SW 1271 (cell line): ENCODE measurements at regions not wholly inside any gene's neighbourhood (a gene's known extent, or its start where the extent isn't known, plus 50 kb on each side); places are given as distances from the start of the nearest gene placed in this dataset.
A peak's percentile ranks its signal among the peaks of the same experiment; 100 is the strongest.
"Not testable (repeated sequence)": the region's sequence is repeated elsewhere in the genome, so short reads cannot be mapped to it uniquely, and the experiment has no call there.

ENCODE experiments used
- DNase-seq, 2 experiments: peaks; one replicate each; lab custom pipeline; 2025; lab: John Stamatoyannopoulos, UW

DNA sequence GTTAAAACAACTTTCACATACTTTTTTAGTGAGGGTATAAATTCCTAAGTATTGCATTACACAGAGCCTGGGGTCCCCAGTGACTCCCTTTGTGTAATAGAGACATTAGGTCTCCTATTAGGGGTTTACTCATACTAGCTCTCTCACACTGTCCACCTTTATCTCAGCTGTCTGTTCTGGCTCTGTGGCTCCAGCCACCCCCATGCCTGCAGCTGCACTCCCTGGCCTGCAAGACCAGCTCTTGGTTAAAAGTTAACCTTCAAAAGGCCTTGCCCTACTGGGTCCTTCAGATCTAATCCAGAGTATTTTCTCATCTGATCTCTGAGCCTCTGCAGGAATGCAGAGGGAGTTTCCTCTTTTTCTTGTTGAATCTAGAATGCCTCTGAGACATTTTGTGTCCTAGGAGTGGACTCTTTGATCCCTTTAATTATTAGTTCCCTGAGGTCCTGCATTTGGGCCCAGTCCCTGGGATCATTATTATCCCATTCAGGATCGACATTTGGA lies 280.9 kb downstream of the PYDC2 start:
- DNase-seq = not testable (repeated sequence)

DNA sequence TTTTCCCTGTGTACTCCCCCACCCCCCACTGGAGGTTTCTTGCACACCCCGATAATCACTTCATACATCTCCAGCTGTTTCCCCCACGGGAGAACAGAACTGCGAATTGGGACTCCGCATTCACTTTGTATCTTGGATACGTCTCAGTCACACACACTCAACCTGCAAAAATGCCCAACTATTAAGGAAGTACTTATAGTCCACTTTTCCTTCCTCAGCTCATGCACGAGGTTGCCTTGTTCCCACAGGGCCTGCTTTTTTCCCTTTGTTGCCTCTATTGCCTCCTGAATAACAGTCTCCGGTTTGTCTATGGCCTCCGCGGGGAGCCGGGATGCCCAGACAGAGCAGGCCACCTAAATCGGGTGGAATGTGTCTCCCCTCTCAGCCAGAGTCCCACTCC lies 282.3 kb downstream of the PYDC2 start:
- no peak for DNase-seq

DNA sequence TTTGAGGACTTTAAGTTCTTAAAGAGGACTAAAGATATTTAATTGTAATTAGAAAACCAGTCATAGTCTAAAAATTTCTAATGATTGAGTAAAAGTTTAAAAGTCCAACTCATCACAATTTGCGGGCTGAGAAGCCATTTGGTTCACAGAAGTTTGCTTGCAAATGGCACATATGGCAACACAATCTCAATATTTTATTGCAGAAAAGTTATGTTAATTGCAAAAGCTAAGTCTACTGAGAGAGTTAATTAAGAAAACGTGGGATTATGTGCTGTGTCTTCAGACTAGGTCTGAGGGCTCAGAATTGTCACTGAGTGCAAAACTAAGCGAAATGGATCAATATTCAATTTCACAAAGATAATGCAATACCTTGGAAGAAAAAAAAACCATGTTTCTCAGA lies 289.7 kb downstream of the PYDC2 start:
- no peak for DNase-seq

DNA sequence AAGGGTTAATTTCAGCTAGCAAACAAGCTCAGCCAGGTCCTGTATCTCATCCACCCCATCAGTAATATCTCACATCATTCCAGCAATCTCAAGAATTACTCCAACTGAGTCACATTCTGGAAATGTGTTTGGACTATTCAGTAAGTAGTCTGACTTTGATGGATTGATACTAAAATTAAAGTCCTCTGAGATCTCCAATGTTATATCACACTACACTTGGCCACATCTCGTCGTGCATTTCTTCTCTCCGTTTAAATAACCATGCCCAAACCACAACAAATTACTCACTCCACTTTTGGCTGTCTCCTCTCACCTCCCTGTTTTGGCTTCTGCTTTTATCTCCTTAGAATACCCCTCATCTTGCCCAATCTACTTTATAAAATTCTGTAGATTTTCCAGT lies 292.2 kb downstream of the PYDC2 start:
- no peak for DNase-seq

DNA sequence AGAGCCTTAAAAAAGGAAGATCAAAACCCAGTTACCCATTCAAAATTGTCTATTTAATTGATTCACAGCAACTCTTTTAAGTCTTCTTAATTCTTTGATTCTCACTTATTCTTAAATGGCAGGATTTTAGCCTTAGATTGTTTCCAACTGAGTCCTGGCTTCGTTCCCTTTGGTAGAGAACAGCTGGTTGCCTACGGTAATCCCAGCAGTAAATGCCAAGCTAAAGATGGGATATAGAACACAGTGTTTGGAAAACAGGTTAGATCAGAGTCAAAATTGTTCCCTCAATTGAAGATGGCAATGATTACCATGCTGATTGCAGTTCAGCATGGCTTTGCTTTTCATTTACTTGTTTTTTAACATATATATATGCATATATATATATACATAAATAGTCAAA lies 300.9 kb downstream of the PYDC2 start:
- no peak for DNase-seq

DNA sequence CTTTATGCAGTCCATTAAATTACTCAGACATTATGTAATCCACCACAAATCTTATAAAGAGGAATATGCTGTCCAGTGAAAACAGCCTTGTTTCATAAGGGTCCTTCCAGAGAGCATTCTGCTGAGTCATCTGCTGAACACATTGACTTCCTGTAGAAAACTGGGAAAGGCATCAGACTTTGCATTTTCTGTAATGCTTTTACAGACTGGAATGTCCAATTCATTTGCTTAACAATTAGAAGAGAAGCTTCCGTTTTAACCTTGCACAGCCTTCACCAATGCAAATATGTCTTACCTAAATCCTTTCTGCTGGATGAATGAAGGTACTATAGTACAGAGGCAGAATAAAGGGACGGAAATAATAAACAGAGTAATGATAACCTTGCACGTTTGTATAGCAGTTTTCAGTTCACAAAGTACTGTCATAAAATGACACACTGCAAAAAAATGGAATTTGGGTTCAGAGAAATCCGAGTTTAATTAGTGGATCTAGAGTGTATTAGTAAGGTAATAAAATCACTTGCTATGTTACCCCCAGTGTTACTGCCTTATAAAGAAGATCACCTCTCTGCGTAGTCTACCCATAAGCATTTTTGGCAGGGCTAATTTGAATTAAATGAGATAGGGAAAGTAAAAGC lies 301.5 kb downstream of the PYDC2 start:
- peak; percentile 8 to 69 for DNase-seq

DNA sequence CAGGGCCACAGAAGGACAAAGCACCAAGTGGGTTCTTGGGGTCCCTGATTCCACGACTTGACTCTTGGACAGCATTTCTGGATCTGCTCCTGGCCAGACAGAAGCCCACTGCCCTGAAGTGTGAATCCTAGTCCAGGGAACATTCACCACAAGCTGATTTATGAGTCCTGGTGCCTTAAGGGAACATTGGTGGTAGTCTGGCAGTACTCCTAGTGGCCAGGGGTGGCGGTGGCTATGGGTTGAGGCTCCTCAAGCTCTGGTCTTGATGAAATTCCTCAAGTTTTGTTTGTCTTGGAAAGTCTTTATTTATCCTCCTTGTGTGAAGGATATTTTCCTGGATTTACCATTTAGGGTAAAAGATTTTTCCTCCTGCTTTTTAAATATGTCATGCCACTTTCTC lies 307.5 kb downstream of the PYDC2 start:
- DNase-seq = no peak

DNA sequence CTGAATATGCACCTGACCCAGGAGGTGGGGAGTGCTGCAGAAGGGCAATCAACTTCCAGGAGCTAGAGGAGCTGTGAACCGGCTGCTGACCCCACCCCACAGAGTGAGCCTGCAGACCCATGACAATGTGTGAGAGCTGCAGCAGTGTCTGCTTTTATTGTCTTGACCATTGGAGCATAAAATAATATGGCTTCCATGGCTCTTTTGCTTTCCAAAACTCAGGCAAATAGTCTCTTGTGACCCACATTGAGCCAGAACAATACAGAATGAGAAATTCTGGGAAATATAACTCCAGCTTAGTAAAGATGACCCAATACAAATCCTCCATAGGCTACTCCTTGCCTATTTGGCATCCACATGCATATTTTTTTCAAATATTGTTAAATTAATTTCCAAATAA lies 309.6 kb downstream of the PYDC2 start:
- DNase-seq = no peak

DNA sequence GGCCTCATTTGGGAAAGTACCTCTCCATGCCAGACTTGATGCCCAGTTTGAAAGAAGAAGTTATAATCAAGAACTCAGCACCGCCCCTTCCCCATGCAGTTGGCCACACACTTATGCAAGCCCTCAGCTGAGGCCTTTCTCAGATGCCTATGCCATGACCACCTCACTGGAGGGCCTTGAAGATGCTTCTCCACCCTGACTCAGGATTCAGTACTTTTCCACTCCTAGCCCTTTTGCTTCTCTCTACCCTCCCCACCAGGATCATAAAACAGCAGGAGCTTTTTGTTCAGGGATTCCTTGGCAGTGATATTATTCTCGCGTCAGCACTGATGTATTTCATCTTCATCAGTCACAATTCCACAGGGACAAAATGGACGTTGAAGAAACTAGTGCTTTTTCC lies 313.5 kb downstream of the PYDC2 start:
- peak; percentile 32 to 91 for DNase-seq

DNA sequence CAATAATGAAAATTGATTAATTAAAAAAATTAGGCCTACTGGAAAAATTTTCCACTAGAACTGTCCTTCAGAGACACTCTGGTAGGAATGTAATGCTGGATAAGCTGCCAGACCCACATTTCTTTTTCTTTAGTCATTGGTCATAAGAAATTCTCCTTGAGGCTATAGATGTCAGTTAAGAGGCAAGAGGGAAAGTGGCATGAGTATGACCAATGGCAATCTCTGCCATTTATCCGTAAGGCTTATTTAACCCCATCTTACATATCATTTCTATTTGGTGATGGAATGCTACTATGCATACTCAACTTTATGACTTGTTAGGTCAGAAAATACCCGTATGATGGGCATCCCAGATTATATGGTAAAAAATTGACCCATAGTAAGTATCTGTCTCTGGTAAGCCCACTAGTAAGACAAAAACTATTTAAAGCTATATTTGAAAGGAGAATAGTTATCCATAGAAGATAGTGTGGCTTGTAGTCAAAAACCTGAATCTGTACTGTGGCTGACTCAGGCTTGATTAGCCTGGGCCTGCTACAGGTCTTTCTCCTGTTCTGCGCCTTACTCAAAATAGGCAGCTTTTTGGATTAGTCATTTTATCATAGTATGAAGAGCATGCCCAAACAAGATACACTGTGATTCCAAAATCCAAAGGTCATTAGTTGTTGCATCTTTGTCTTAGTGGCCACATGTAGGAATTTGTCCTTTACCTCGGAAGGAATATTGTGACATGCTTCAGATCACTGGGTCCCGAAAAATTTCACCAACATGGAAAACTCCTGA lies 314.7 kb downstream of the PYDC2 start:
- DNase-seq = peak; percentile 22 to 69

DNA sequence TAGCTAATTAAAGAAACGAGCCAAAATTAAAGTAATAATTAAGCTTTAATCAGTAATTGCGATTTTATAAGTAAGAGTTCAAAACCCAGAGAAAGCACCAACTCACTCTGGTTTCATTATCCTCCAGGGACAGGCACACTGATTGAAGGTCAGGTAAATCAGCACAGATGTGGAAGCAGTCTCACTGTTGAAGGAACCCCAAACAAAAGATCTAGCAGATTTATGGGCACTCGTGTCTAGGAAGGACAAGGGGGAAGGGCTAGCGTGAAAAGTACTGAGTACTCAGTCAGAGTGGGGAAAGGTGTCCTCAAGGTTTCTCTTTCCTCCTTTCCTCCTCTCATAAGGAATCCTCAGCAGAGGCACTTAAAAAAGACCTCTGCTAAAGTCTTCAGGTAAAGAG lies 320.1 kb downstream of the PYDC2 start:
- no peak for DNase-seq

DNA sequence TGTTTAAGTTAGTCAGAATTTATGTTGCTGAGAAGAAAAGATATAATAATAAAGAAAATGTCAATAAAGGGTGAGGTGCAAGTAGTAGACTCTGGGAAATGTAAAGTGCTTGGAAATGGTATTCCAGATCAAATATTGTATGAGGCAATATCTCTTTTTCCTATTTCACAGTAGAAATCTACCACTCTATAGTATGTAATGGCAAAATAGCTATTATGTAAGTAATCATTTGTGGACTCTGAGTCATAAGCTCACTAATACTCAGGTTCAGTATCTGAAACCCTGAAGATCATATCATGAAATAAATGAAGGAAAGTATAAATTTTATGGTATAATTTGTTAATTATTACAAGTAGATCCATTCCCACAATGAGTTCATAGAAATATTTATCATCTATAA lies 322.1 kb downstream of the PYDC2 start:
- DNase-seq = no peak

DNA sequence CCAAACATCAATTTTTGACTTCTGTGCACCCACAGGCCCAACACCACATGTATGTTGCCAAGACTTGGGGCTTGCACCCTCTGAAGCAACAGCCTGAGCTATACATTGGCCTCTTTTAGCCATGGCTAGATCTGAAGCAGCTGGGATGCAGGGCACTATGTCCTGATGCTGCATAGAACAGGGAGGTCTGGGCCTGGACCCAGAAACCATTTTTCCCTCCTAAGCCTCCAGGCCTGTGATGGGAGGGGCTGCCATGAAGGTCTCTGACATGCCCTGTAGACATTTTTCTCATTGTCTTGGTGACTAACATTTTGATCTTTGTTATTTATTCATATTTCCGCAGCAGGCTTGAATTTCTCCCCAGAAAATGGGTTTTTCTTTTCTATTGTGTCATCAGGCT lies 330.0 kb downstream of the PYDC2 start:
- DNase-seq = no peak

DNA sequence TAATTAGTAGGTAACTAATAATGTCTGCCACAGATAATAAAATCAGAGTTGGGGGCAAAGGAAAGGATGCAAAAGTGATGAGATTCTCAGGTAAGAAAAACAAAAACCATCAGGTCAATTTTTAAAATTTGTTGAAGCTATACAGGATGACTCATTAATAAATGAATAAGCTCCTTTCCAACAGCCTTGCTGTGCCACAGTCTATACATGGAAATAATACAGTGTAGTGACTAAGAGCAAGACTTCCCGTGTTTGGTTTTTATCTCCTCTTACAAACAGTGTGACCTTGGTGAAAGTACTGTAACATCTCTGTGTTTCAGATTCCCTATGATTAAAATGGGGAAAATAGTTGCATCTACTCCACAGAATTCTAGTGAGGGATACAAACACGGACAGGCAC lies 331.6 kb downstream of the PYDC2 start:
- no peak for DNase-seq

DNA sequence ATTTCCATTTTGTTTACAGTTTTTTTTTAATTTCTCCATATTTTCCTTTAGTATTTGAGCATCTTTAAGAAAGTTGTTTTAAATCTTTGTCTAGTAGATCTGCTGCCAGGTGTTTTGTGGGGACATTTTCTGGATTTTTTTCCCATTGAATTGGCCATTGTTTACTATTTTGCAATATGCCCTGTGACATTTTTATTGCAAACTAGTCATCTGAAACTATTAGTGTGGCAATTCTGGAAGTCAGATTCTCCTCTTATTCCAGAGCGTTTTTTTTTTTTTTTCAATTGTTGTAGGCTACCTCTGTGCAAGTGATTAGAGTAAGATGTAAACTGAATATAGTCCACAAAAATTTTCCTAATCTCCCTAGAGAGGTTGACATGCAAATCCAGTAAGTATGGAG lies 334.2 kb downstream of the PYDC2 start:
- DNase-seq = no peak

DNA sequence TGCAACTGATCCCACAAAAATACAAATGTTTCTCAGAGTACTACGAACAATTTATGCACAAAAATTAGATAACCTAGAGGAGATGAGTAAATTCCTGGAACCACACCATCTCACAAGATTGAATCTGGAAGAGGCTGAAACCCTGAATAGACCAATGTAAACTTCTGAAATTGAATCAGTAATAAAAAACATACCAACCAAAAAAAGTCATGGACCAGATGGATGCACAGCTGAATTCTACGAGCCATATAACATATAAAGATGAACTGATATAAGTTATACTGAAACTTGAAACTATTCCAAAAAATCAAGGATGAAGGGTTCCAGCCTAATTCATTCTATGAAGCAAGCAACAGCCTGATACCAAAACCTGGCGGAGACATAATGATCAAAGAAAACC lies 336.3 kb downstream of the PYDC2 start:
- DNase-seq = no peak

DNA sequence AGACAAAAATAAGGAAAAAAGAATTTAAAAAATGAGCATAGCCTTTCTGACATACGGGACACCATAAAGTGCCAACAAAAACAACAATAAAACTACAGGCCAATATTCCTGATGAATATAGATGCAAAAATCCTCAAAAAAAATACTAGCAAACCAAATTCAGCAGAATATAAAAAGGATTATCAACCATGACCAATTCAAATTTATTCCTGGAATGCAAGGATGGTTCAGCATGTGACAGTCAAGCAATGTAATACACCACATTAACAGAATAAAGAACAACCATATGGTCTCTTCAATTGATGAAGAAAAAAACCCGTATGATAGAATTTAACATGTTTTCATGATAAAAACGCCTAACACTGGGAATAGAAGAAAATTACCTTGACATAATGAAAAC lies 341.7 kb downstream of the PYDC2 start:
- DNase-seq = no peak

DNA sequence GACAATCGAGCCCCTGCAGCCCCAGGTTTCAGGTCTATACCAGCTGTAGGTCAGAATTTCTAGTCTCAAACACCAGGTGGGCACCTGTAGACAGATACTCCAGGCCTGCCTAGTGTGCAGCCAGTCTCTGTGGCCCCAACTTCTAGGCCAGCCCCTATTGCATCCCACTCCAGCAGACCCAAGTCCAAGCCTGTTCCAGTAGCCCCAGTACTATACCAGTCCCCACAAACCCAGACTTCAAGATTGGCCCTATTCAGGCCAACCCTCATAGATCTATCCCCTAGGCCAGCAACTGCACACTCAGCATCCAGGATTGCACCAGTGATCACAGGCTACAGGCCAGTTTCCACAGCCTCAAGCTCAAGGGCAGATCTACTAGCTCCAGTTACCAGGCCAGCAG lies 344.0 kb downstream of the PYDC2 start:
- no peak for DNase-seq

DNA sequence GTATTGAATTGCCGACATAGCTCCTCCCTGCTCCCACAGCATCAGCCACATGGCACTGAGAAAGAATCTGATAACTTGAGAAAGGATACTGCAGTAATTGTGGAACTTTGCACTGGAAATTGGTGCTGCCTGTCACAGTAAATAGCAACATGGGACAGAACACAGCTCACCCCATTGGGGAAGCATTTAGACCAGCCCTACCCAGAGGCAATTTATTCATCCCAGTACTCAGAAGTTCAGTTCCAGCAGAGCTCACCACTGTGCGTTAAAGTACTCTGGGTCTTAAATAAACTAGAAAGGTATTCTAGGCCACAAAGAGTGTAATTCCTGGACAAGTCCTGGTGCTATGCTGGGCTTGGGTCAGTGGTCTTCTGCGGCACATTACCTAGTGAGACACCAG lies 347.1 kb downstream of the PYDC2 start:
- no peak for DNase-seq

DNA sequence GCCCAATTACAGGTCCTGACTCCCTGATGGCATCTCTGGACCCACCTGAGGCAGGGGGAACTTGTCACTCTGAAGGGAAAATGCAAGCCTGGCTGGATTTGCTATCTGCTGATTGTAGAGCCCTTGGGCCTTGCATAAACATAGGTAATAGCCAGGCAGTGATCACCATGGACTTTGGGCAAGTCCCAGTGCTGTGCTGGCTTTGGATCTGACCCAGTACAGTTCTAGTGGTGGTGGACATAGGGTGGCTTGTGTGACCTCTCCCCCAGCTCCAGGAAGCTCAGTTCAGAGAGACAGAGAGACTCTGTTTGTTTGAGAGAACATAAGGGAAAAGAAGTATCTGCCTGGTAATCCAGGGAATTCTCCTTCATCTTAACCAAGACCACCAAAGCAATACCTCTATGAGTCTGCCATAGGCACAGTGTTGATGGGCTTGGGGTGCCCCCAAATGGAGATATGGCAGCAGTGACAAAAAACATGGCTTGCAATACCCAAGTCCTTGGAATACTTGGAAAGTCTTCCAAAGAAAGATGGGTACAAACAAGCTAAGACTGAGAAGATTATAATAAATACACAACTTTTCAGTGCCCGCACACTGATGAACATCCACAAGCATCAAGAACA lies 348.5 kb downstream of the PYDC2 start:
- DNase-seq = no peak

DNA sequence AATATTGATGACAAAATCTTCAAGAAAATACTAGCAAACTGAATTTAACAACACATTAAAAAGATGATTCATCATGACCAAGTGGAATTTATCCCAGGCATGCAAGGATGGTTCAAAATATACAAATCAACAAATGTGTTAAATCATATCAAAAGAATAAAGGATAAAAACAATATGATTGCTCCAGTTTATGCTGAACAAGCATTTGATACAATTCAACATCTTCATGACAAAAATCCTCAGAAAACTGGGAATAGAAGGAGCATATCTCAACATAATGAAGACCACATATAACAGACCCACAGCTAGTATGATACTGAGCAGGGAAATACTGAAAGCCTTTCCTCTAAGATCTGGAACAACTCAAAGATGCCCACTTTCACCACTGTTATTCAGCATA lies 352.3 kb downstream of the PYDC2 start:
- DNase-seq = no peak

DNA sequence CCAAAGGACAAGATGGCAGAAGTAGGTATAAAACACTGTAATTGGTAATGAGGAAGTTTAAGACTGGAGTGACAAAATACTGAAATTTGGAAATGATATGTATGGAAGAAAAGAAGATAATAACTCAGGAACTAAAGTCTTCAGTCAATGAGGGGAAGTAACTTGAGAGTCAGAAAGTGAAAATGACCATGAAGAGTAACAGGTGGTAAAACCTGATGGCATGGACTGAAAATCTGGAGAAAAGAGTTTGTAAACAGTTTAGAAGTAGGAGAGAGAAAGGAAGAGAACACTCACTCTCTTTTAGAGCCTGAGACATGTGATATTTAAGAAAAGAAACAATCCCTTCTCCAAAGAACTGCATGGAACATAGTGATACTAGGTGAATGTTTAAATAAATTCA lies 387.9 kb downstream of the PYDC2 start:
- no peak for DNase-seq

DNA sequence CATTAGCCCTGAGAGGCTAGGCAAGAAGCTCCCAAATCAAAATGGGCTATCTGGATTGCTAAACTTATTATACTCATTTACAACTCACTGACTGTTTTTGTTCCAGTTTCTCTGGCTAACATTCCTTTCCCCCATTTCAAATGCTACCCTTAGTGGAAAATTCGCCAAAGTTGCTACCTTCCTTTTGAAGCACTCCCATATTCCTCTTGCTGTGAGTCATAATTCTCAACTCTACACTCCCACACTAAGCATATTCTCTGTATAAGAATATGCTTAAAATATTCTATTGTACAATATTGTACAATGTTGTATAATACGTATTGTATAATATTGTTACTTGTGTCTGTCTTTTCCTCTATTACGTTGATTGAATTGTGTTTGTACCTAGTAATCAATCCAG lies 398.6 kb downstream of the PYDC2 start:
- DNase-seq = no peak
